ENCODE measurements at regions not wholly inside any gene's neighbourhood (a gene's known extent, or its start where the extent isn't known, plus 50 kb on each side); places are given as distances from the start of the nearest gene placed in this dataset.
"Not testable (repeated sequence)": the region's sequence is repeated elsewhere in the genome, so short reads cannot be mapped to it uniquely, and the experiment has no call there.

- ChIA-PET POLR2A (no interaction called here), CTCF (no interaction called here)
Measured at GRCh38 chr16:60458255-60458654, 1578.0 kb downstream of the CDH8 start.

- CTCF ChIA-PET, result no interaction called here
- POLR2A ChIA-PET, result no interaction called here
Measured at GRCh38 chr16:60452646-60453045, 1583.6 kb downstream of the CDH8 start.

GRCh38 chr16:60438894-60439293 lies 1597.3 kb downstream of the CDH8 start:
- CTCF ChIA-PET, result no interaction called here
- POLR2A ChIA-PET, result no interaction called here

- ChIA-PET CTCF (no interaction called here), POLR2A (no interaction called here)
Measured at GRCh38 chr16:60432472-60432871, 1603.8 kb downstream of the CDH8 start.

GRCh38 chr16:60419859-60420258 lies 1616.4 kb downstream of the CDH8 start:
- POLR2A ChIA-PET, result no interaction called here
- CTCF ChIA-PET, result no interaction called here

- ChIA-PET POLR2A (no interaction called here), CTCF (no interaction called here)
Measured at GRCh38 chr16:60414613-60415012, 1621.6 kb downstream of the CDH8 start.

- CTCF ChIA-PET, result no interaction called here
- POLR2A ChIA-PET, result no interaction called here
Measured at GRCh38 chr16:60413969-60414368, 1622.3 kb downstream of the CDH8 start.

GRCh38 chr16:60407606-60408005 lies 1628.6 kb downstream of the CDH8 start:
- CTCF ChIA-PET, result no interaction called here
- POLR2A ChIA-PET, result no interaction called here

GRCh38 chr16:60407034-60407433 lies 1629.2 kb downstream of the CDH8 start:
- POLR2A ChIA-PET, result no interaction called here
- CTCF ChIA-PET, result no interaction called here

GRCh38 chr16:60405286-60405685 lies 1631.0 kb downstream of the CDH8 start:
- ChIA-PET POLR2A (no interaction called here), CTCF (no interaction called here)

GRCh38 chr16:60404401-60404800 lies 1631.8 kb downstream of the CDH8 start:
- CTCF ChIA-PET, result no interaction called here

GRCh38 chr16:60402941-60403340 lies 1633.3 kb downstream of the CDH8 start:
- POLR2A ChIA-PET, CTCF ChIA-PET: not testable (repeated sequence)

More at GRCh38 chr16:60404401-60404800, 1631.8 kb downstream of the CDH8 start:
- POLR2A ChIA-PET, result no interaction called here

- POLR2A ChIA-PET, result no interaction called here
- CTCF ChIA-PET, result no interaction called here
Measured at GRCh38 chr16:60392380-60392779, 1643.9 kb downstream of the CDH8 start.

- POLR2A ChIA-PET, result no interaction called here
- CTCF ChIA-PET, result no interaction called here
Measured at GRCh38 chr16:60371591-60371990, 1637.5 kb upstream of the GOT2 start.

- POLR2A ChIA-PET, result no interaction called here
- CTCF ChIA-PET, result no interaction called here
Measured at GRCh38 chr16:60367739-60368138, 1633.6 kb upstream of the GOT2 start.

GRCh38 chr16:60363566-60363965 lies 1629.5 kb upstream of the GOT2 start:
- ChIA-PET POLR2A (no interaction called here), CTCF (no interaction called here)

GRCh38 chr16:60359866-60360265 lies 1625.8 kb upstream of the GOT2 start:
- CTCF ChIA-PET, result not testable (repeated sequence)

GRCh38 chr16:60359412-60359811 lies 1625.3 kb upstream of the GOT2 start:
- POLR2A ChIA-PET, CTCF ChIA-PET: not testable (repeated sequence)

More at GRCh38 chr16:60359866-60360265, 1625.8 kb upstream of the GOT2 start:
- POLR2A ChIA-PET, result not testable (repeated sequence)

GRCh38 chr16:60357876-60358522 lies 1623.9 kb upstream of the GOT2 start:
- POLR2A ChIA-PET, CTCF ChIA-PET: not testable (repeated sequence)

- ChIA-PET POLR2A (no interaction called here), CTCF (no interaction called here)
Measured at GRCh38 chr16:60346256-60346655, 1612.1 kb upstream of the GOT2 start.

GRCh38 chr16:60337671-60338070 lies 1603.6 kb upstream of the GOT2 start:
- ChIA-PET POLR2A (no interaction called here), CTCF (no interaction called here)

GRCh38 chr16:60331168-60331567 lies 1597.1 kb upstream of the GOT2 start:
- POLR2A ChIA-PET, result no interaction called here
- CTCF ChIA-PET, result no interaction called here

- ChIA-PET POLR2A (no interaction called here), CTCF (no interaction called here)
Measured at GRCh38 chr16:60329108-60329507, 1595.0 kb upstream of the GOT2 start.

Data from activated CD8-positive, alpha-beta memory T cell treated with anti-CD3 and anti-CD28 coated beads for 36 hours (primary cell).